SK-N-SH treated with all-trans-retinoic acid at 6 μM for 48 hours (cell line): ENCODE measurements at regions not wholly inside any gene's neighbourhood (a gene's known extent, or its start where the extent isn't known, plus 50 kb on each side); places are given as distances from the start of the nearest gene placed in this dataset.

ENCODE experiments used
- ATAC-seq: fragments of 200-7000 bp; cut with Tn5 transposase; 3 replicates; pipeline ENCODE4 v1.9.1; 2020; ENCODE audit warnings: mild to moderate bottlenecking, moderate library complexity
- ARNTL ChIP-seq: fragments of 450-650 bp; formaldehyde crosslinking; IDR thresholded peaks from 2 replicates; pipeline ENCODE4 v1.5.0; 2020; ENCODE audit warnings: low read depth, mild to moderate bottlenecking, moderate library complexity, borderline replicate concordance
- BACH2 ChIP-seq: fragments of 250-450 bp; sonication (Bioruptor Pico); IDR thresholded peaks from 2 replicates; pipeline ENCODE4 v1.9.0; 2021; ENCODE audit warnings: mild to moderate bottlenecking, borderline replicate concordance
- CSDC2 ChIP-seq: fragments of 250-450 bp; sonication (Bioruptor Pico); IDR thresholded peaks from 2 replicates; pipeline ENCODE4 v1.5.0; 2020; ENCODE audit warnings: mild to moderate bottlenecking, moderate library complexity
- GLIS3 ChIP-seq: fragments of 250-450 bp; sonication (Bioruptor Pico); IDR thresholded peaks from 2 replicates; pipeline ENCODE4 v1.5.0; 2020; ENCODE audit warnings: mild to moderate bottlenecking, moderate library complexity
- ISL1 ChIP-seq: fragments of 250-450 bp; sonication (Bioruptor Pico); IDR thresholded peaks from 2 replicates; pipeline ENCODE4 v2.1.2; 2022; ENCODE audit warnings: mild to moderate bottlenecking, moderate library complexity
- OSR1 ChIP-seq: fragments of 250-450 bp; sonication (Bioruptor Pico); IDR thresholded peaks from 2 replicates; pipeline ENCODE4 v1.8.0; 2022; ENCODE audit warnings: moderate library complexity, mild to moderate bottlenecking, inconsistent platforms
- PPARA ChIP-seq: fragments of 250-450 bp; sonication (Bioruptor Pico); IDR thresholded peaks from 2 replicates; pipeline ENCODE4 v1.5.0; 2020; ENCODE audit warnings: mild to moderate bottlenecking, borderline replicate concordance
- RARB ChIP-seq: fragments of 250-450 bp; sonication (Bioruptor Pico); IDR thresholded peaks from 2 replicates; pipeline ENCODE4 v1.8.0; 2021; ENCODE audit warnings: mild to moderate bottlenecking, moderate library complexity
- SNAI2 ChIP-seq: fragments of 250-450 bp; sonication (Bioruptor Pico); IDR thresholded peaks from 2 replicates; pipeline ENCODE4 v1.5.0; 2020; ENCODE audit warnings: mild to moderate bottlenecking, moderate library complexity
- TCF4 ChIP-seq: fragments of 250-450 bp; sonication (Bioruptor Pico); IDR thresholded peaks from 2 replicates; pipeline ENCODE4 v1.8.0; 2021; ENCODE audit warnings: mild to moderate bottlenecking, moderate library complexity, borderline replicate concordance
- TOX ChIP-seq: fragments of 250-450 bp; sonication (Bioruptor Pico); IDR thresholded peaks from 2 replicates; pipeline ENCODE4 v1.8.0; 2021; ENCODE audit warnings: mild to moderate bottlenecking, moderate library complexity, borderline replicate concordance
- ZC3H10 ChIP-seq: fragments of 250-450 bp; sonication (Bioruptor Pico); IDR thresholded peaks from 2 replicates; pipeline ENCODE4 v1.5.1; 2021; ENCODE audit warnings: mild to moderate bottlenecking, moderate library complexity
- ZFP3 ChIP-seq: fragments of 250-450 bp; sonication (Bioruptor Pico); IDR thresholded peaks from 2 replicates; pipeline ENCODE4 v1.5.0; 2020; ENCODE audit warnings: mild to moderate bottlenecking, moderate library complexity
- ZNF565 ChIP-seq: fragments of 450-650 bp; formaldehyde crosslinking; conservative IDR thresholded peaks from 2 replicates; pipeline ENCODE4 v1.5.0; 2020; ENCODE audit warnings: low read depth, mild to moderate bottlenecking, moderate library complexity
- ZNF70 ChIP-seq: fragments of 450-650 bp; formaldehyde crosslinking; IDR thresholded peaks from 2 replicates; pipeline ENCODE4 v1.5.0; 2020; ENCODE audit warnings: mild to moderate bottlenecking, moderate library complexity
- ZNF8 ChIP-seq: fragments of 450-650 bp; formaldehyde crosslinking; IDR thresholded peaks from 2 replicates; pipeline ENCODE4 v1.5.0; 2020; ENCODE audit warnings: mild to moderate bottlenecking, moderate library complexity
- TF ChIP-seq, protein P1 (sequence below): fragments of 250-450 bp; sonication (Bioruptor Pico); IDR thresholded peaks from 2 replicates; pipeline ENCODE4 v1.8.0; 2021; ENCODE audit warnings: low read depth, mild to moderate bottlenecking, moderate library complexity, borderline replicate concordance
- TF ChIP-seq, protein P2 (sequence below): fragments of 250-450 bp; sonication (Bioruptor Pico); IDR thresholded peaks from 2 replicates; pipeline ENCODE4 v1.5.0; 2020; ENCODE audit warnings: mild to moderate bottlenecking, moderate library complexity
- TF ChIP-seq, protein P3 (sequence below): fragments of 250-450 bp; sonication (Bioruptor Pico); IDR thresholded peaks from 2 replicates; pipeline ENCODE4 v1.8.0; 2020; ENCODE audit warnings: mild to moderate bottlenecking, moderate library complexity, borderline replicate concordance
- TF ChIP-seq, protein P4 (sequence below): fragments of 250-450 bp; sonication (Bioruptor Pico); IDR thresholded peaks from 2 replicates; pipeline ENCODE4 v1.5.1; 2020; ENCODE audit warnings: low read depth, mild to moderate bottlenecking, moderate library complexity

DNA sequence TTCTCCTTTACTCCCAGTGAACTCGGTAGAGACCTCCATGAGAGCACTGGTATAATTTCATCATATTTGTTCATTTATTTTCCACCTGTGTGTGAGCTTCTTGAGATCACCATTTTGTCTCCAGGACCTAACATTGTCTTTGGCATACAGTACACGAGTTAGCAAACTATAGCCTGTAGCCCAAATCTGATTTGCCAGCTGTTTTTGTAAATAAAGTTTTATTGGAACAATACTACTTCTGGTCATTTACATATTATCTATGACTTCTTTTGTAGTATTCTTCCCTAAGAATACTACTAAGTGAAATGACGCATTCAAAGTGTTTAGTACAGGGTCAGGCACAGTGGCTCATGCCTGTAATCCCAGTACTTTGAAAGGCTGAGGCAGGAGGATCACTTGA is 449.5 kb downstream of the PLPP3 start:
- ATAC-seq: no peak
- TF ChIP-seq, protein P1, sequence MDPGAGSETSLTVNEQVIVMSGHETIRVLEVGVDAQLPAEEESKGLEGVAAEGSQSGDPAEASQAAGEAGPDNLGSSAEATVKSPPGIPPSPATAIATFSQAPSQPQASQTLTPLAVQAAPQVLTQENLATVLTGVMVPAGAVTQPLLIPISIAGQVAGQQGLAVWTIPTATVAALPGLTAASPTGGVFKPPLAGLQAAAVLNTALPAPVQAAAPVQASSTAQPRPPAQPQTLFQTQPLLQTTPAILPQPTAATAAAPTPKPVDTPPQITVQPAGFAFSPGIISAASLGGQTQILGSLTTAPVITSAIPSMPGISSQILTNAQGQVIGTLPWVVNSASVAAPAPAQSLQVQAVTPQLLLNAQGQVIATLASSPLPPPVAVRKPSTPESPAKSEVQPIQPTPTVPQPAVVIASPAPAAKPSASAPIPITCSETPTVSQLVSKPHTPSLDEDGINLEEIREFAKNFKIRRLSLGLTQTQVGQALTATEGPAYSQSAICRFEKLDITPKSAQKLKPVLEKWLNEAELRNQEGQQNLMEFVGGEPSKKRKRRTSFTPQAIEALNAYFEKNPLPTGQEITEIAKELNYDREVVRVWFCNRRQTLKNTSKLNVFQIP (CRISPR knock-in tag): no peak
- TF ChIP-seq ISL1 (CRISPR knock-in tag): no peak
- no peak for TF ChIP-seq ZC3H10 (CRISPR knock-in tag)
- no peak for TF ChIP-seq BACH2 (CRISPR knock-in tag)
- TF ChIP-seq, protein P2, sequence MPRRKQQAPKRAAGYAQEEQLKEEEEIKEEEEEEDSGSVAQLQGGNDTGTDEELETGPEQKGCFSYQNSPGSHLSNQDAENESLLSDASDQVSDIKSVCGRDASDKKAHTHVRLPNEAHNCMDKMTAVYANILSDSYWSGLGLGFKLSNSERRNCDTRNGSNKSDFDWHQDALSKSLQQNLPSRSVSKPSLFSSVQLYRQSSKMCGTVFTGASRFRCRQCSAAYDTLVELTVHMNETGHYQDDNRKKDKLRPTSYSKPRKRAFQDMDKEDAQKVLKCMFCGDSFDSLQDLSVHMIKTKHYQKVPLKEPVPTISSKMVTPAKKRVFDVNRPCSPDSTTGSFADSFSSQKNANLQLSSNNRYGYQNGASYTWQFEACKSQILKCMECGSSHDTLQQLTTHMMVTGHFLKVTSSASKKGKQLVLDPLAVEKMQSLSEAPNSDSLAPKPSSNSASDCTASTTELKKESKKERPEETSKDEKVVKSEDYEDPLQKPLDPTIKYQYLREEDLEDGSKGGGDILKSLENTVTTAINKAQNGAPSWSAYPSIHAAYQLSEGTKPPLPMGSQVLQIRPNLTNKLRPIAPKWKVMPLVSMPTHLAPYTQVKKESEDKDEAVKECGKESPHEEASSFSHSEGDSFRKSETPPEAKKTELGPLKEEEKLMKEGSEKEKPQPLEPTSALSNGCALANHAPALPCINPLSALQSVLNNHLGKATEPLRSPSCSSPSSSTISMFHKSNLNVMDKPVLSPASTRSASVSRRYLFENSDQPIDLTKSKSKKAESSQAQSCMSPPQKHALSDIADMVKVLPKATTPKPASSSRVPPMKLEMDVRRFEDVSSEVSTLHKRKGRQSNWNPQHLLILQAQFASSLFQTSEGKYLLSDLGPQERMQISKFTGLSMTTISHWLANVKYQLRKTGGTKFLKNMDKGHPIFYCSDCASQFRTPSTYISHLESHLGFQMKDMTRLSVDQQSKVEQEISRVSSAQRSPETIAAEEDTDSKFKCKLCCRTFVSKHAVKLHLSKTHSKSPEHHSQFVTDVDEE (CRISPR knock-in tag): no peak
- no peak for TF ChIP-seq ZNF565 (CRISPR knock-in tag)
- no peak for TF ChIP-seq ZNF70
- TF ChIP-seq GLIS3 (CRISPR knock-in tag): no peak
- TF ChIP-seq ARNTL (CRISPR knock-in tag): no peak
- no peak for TF ChIP-seq OSR1 (CRISPR knock-in tag)
- TF ChIP-seq SNAI2 (CRISPR knock-in tag): no peak
- TF ChIP-seq, protein P3, sequence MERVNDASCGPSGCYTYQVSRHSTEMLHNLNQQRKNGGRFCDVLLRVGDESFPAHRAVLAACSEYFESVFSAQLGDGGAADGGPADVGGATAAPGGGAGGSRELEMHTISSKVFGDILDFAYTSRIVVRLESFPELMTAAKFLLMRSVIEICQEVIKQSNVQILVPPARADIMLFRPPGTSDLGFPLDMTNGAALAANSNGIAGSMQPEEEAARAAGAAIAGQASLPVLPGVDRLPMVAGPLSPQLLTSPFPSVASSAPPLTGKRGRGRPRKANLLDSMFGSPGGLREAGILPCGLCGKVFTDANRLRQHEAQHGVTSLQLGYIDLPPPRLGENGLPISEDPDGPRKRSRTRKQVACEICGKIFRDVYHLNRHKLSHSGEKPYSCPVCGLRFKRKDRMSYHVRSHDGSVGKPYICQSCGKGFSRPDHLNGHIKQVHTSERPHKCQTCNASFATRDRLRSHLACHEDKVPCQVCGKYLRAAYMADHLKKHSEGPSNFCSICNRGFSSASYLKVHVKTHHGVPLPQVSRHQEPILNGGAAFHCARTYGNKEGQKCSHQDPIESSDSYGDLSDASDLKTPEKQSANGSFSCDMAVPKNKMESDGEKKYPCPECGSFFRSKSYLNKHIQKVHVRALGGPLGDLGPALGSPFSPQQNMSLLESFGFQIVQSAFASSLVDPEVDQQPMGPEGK (CRISPR knock-in tag): no peak
- TF ChIP-seq TCF4 (CRISPR knock-in tag): no peak

DNA sequence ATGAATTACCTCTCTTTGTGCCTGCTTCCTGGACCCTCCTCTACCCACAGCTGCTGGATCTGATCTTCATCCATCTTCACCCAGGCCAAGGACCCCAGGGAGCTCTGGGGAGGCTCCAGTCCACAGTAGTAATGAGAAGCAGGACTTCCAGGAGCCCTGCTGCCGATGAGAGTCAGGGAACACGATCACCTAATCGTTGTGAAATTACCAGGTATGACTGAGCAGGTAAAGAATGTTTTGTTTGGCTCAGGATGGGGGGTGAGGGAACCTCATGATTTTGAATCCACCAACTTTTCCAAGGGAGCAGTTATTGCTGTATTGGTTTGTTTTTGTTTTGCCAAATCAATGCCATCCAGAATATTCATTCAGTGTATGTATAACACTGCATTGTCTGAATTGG is 454.0 kb downstream of the PLPP3 start:
- no peak for TF ChIP-seq GLIS3 (CRISPR knock-in tag)
- TF ChIP-seq RARB (CRISPR knock-in tag): no peak
- TF ChIP-seq ZNF8: no peak
- no peak for TF ChIP-seq ARNTL (CRISPR knock-in tag)
- TF ChIP-seq, protein P4, sequence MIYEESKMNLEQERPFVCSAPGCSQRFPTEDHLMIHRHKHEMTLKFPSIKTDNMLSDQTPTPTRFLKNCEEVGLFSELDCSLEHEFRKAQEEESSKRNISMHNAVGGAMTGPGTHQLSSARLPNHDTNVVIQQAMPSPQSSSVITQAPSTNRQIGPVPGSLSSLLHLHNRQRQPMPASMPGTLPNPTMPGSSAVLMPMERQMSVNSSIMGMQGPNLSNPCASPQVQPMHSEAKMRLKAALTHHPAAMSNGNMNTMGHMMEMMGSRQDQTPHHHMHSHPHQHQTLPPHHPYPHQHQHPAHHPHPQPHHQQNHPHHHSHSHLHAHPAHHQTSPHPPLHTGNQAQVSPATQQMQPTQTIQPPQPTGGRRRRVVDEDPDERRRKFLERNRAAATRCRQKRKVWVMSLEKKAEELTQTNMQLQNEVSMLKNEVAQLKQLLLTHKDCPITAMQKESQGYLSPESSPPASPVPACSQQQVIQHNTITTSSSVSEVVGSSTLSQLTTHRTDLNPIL (CRISPR knock-in tag): no peak
- no peak for TF ChIP-seq CSDC2 (CRISPR knock-in tag)
- TF ChIP-seq ZNF70: no peak
- TF ChIP-seq TOX (CRISPR knock-in tag): no peak
- TF ChIP-seq TCF4 (CRISPR knock-in tag): no peak
- ATAC-seq: no peak

DNA sequence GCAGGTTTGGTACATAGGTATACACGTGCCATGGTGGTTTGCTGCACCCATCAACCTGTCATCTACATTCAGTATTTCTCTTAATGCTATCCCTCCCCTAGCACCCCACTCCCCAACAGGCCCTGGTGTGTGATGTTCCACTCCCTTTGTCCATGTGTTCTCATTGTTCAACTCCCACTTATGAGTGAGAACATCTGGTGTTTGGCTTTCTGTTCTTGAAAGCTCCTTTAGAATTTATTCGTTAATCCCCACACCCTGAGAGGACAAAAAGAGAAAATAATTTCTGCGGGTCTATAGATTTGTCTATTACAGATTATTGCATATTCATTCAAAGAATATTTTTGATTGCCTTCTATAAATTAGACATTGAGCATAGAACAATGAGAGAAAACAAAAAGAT is 455.5 kb downstream of the PLPP3 start:
- ATAC-seq: no peak
- TF ChIP-seq ARNTL (CRISPR knock-in tag) (no peak), ZNF565 (CRISPR knock-in tag) (no peak)

DNA sequence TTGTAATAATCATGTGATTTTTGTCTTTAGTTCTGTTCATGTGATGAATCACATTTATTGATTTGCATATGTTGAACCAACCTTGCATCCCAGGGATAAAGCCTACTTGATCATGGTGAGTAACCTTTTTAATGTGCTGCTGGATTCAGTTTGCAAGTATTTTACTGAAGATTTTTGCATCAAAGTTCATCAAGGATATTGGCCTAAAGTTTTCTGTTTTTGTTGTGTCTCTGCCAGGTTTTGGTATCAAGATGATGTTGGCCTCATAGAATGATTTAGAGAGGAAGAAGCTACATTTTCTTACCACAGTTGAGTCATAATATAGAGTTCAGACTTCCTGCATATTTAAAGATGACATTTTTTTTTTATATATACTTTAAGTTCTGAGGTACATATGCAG is 455.9 kb downstream of the PLPP3 start:
- no peak for ATAC-seq
- no peak for TF ChIP-seq ZNF8
- no peak for TF ChIP-seq ZFP3 (CRISPR knock-in tag)
- TF ChIP-seq ZNF70: no peak
- no peak for TF ChIP-seq ZC3H10 (CRISPR knock-in tag)
- no peak for TF ChIP-seq PPARA (CRISPR knock-in tag)
- no peak for TF ChIP-seq RARB (CRISPR knock-in tag)
- TF ChIP-seq ZNF565 (CRISPR knock-in tag): no peak
- no peak for TF ChIP-seq TCF4 (CRISPR knock-in tag)
